Lower leg skin (tissue), 4 donors: ENCODE measurements at regions not wholly inside any gene's neighbourhood (a gene's known extent, or its start where the extent isn't known, plus 50 kb on each side); places are given as distances from the start of the nearest gene placed in this dataset.

Source experiments
- DNase-seq, 2 donors: peaks; one replicate each; pipeline ENCODE4 v3.0.0-alpha.2; 2019; ENCODE audit warnings: low spot score in 2 of 2
- H3K4me3 ChIP-seq: fragments of 200-600 bp; sonication (generic); 2 replicates; pipeline ENCODE4 v1.5.1; 2017; ENCODE audit warnings: mild to moderate bottlenecking, low read depth; ENCODE audit not compliant: poor library complexity, severe bottlenecking
- CTCF ChIP-seq, 3 donors: fragments of 450-650 bp; IDR thresholded peaks; one replicate each; pipeline ENCODE4 v1.5.1; 2016; ENCODE audit warnings: antibody characterized with exemption in 3 of 3, mild to moderate bottlenecking in 3 of 3, moderate library complexity in 2 of 3
- POLR2A ChIP-seq, 2 donors: fragments of 450-650 bp; IDR thresholded peaks; one replicate each; pipeline ENCODE4 v1.6.1; 2016 to 2017; ENCODE audit warnings: antibody characterized with exemption in 2 of 2, mild to moderate bottlenecking in 1 of 2, moderate library complexity in 1 of 2
- WGBS, 2 donors: methylation state at CpG; one replicate each; pipeline ENCODE4 v1.1.5; 2018; 5-methylcytosine and 5-hydroxymethylcytosine counted together
- intact Hi-C: fragments of 100-400 bp; cut with DNase I; formaldehyde crosslinking; loops from one replicate; pipeline ENCODE4 v1.15.0; 2023; ENCODE audit warnings: low total_unique reads

DNA sequence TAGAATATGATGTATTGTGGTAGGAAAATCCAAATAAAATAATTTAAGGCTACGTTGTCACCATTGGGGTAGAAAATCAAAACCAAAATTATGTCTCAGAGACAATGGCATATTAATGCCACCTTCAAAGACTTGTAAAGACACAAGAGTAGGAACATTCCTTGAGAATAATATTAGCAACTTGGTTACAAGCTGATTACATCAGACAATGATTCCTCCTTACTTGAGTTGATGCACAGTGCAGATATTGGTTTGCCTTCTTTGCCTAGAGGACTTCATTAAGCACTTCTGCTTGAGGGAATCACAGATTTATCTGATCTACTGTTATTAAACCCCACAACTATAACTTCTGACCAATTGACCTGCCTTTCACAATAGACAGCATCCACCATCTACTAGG lies 500.2 kb downstream of the CDH9 start:
- intact Hi-C loops = no loop called here

DNA sequence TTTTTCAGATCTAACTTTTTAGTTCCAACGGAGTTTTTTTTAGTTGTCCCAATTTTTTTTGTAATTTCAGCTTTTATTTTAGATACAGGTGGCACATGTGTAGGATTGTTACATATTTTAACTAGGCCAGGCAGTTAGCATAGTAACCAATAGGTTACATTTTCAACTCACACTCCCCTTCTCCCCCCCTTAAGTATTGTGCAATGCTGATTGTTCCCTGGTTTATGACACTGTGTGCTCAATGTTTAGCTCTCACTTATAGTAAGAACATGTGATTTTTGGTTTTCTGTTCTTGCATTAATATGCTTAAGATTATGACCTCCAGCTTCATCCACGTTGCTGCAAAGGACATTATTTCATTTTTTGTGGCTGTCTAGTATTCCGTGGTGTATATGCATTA lies 503.2 kb downstream of the CDH9 start:
- TF ChIP-seq CTCF (IDR thresholded peaks at IDR 0.05) (no peak), POLR2A (IDR thresholded peaks at IDR 0.05) (no peak)
- no peak for DNase-seq
- intact Hi-C loops = no loop called here
- WGBS, 2 donors = 56 to 66% methylated on average over 3 of the region's 3 CpGs
- H3K4me3 ChIP-seq = no peak overlapping the region

More for the DNA sequence above, 500.2 kb downstream of the CDH9 start:
- DNase-seq = no peak
- H3K4me3 ChIP-seq = no peak overlapping the region
- TF ChIP-seq CTCF (IDR thresholded peaks at IDR 0.05) (no peak), POLR2A (IDR thresholded peaks at IDR 0.05) (no peak)
- 41 to 43% methylated on average over 1 of the region's 1 CpG for WGBS, 2 donors

DNA sequence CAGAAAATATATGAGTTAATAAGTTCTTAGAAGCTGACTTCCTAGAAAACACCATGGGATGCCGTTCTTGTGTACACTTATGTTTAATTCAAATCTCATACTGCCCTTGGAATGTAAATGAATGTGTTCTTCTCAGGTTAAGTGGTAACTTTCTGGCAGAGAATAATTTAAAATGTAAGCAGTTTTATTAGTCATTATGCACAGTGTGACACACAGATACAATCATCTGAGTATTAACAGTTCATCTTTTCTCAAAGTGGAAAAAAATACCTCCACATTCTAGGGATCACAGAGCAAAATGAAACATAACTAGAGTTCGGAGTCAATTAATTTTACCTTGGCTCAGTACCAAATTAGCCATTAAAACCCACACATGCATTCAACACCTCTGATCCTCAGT lies 508.1 kb downstream of the CDH9 start:
- H3K4me3 ChIP-seq = no peak overlapping the region
- no peak for TF ChIP-seq POLR2A (IDR thresholded peaks at IDR 0.05)
- TF ChIP-seq CTCF (IDR thresholded peaks at IDR 0.05) = no peak
- intact Hi-C loops = no loop called here
- DNase-seq = no peak
- 64 to 79% methylated on average over 2 of the region's 2 CpGs for WGBS, 2 donors

DNA sequence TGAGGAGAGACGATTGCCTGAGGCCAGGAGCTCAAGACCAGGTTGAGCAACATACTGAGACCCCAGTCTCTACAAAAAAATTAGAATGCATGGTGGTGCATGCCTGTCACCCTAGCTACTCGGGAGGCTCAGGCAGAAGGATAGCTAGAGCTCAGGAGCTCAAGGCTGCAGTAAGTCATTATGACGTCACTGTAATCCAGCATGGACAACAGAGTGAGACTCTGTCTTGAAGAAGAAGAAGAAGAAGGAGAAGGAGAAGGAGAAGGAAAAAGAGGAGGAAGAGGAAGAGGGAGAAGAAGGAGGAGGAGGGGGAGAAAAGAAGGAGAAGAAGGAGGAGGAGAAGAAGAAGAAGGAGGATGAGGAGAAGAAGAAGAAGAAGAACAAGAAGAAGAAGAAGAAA lies 519.1 kb downstream of the CDH9 start:
- WGBS, 2 donors = 59 to 72% methylated on average over 3 of the region's 3 CpGs
- no peak for DNase-seq
- intact Hi-C loops = no loop called here
- H3K4me3 ChIP-seq = no peak overlapping the region
- TF ChIP-seq POLR2A (IDR thresholded peaks at IDR 0.05) (no peak), CTCF (IDR thresholded peaks at IDR 0.05) (no peak)

DNA sequence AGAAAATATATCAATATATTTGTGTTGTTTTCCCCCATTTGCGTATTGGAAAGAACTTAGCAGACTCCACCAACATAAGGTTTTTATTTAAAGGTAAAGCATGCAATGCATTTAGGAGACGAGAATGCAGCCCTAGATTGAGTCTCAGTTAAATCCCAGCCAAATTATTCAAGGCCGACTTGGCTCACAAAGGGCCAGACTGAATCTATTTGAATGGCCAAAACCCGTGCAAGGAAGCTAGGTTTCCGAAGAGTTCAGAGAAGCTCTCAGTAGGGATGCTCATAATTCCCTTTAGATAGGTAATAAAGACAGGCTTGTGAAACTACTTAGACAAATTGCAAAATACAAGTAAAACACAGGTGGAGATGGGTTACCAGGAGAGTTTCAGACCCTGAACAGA lies 520.3 kb downstream of the CDH9 start:
- intact Hi-C loops = no loop called here
- 58 to 60% methylated on average over 5 of the region's 5 CpGs for WGBS, 2 donors
- TF ChIP-seq CTCF (IDR thresholded peaks at IDR 0.05) = no peak
- no peak for TF ChIP-seq POLR2A (IDR thresholded peaks at IDR 0.05)

GRCh38 chr5:26498972-26499371 lies 539.4 kb downstream of the CDH9 start:
- TF ChIP-seq CTCF (IDR thresholded peaks at IDR 0.05) (no peak), POLR2A (IDR thresholded peaks at IDR 0.05) (no peak)
- H3K4me3 ChIP-seq = no peak overlapping the region
- DNase-seq = no peak
- intact Hi-C loops = no loop called here
- WGBS, 2 donors = 52 to 55% methylated on average over 5 of the region's 5 CpGs

More for the DNA sequence above, 520.3 kb downstream of the CDH9 start:
- DNase-seq = no peak
- no peak overlapping the region for H3K4me3 ChIP-seq
